ENCODE measurements at regions not wholly inside any gene's neighbourhood (a gene's known extent, or its start where the extent isn't known, plus 50 kb on each side); places are given as distances from the start of the nearest gene placed in this dataset.

- TF ChIP-seq EP300 (IDR thresholded peaks at IDR 0.05; ENCODE audit: borderline replicate concordance in 1 of 2, low read depth in 2 of 2, low read length in 2 of 2) = no peak
- TF ChIP-seq USF2 (IDR thresholded peaks at IDR 0.05; ENCODE audit: low read length) = no peak
These were observed 144.7 kb upstream of the RGMA start (continued) for GRCh38 chr15:93233710-93234109.

Measured in H1 (cell line).